GM10248 (cell line): ENCODE measurements at regions not wholly inside any gene's neighbourhood (a gene's known extent, or its start where the extent isn't known, plus 50 kb on each side); places are given as distances from the start of the nearest gene placed in this dataset.

Source experiments
- CTCF ChIA-PET: fragments of 300-600 bp; sonication (Branson Sonifier 250); formaldehyde crosslinking; extraction: SDS; loops from one replicate; lab custom pipeline; 2021; ENCODE audit warnings: antibody characterized with exemption; lab: Yijun Ruan, JAX
- POLR2A ChIA-PET: fragments of 350-650 bp; sonication (Branson Sonifier 250); formaldehyde crosslinking; extraction: SDS; loops from one replicate; lab custom pipeline; 2020; ENCODE audit warnings: antibody characterized with exemption; lab: Yijun Ruan, JAX
- DNase-seq: peaks from one replicate; pipeline ENCODE4 v3.0.0; 2012; ENCODE audit errors: extremely low spot score
- CTCF ChIP-seq: IDR thresholded peaks from 2 replicates; pipeline ENCODE4 v1.5.1; 2012; ENCODE audit warnings: mild to moderate bottlenecking, low read depth; ENCODE audit errors: extremely low read depth, missing control alignments, control extremely low read depth

- TF ChIP-seq CTCF, result no peak
- POLR2A ChIA-PET, result no interaction called here
- DNase-seq, result no peak
- CTCF ChIA-PET, result interaction anchor here (1.7 kb wide), 1 partner anchor 43 kb away, joined by 4 read pairs; no protein-coding TSS in a partner anchor
Observed at GRCh38 chr1:78274814-78275213, 216.0 kb upstream of the PTGFR start.

GRCh38 chr1:78275456-78275855 is 215.3 kb upstream of the PTGFR start:
- TF ChIP-seq CTCF, result no peak
- ChIA-PET POLR2A (no interaction called here), CTCF (interaction anchor here (1.6 to 1.7 kb wide), 2 partner anchors 22 to 44 kb away, joined by 3 to 4 read pairs; no protein-coding TSS in a partner anchor)

GRCh38 chr1:78275906-78276685 is 214.7 kb upstream of the PTGFR start:
- DNase-seq, result no peak
- no peak for TF ChIP-seq CTCF
- CTCF ChIA-PET, result interaction anchor here (1.6 to 1.7 kb wide), 2 partner anchors 21 to 45 kb away, joined by 3 to 4 read pairs; no protein-coding TSS in a partner anchor
- POLR2A ChIA-PET, result no interaction called here

More at GRCh38 chr1:78275456-78275855, 215.3 kb upstream of the PTGFR start:
- no peak for DNase-seq

GRCh38 chr1:78277253-78277652 is 213.5 kb upstream of the PTGFR start:
- no peak for TF ChIP-seq CTCF
- POLR2A ChIA-PET, result no interaction called here
- no peak for DNase-seq
- CTCF ChIA-PET, result interaction anchor here (1.0 to 1.6 kb wide), 3 partner anchors 10 to 22 kb away, joined by 3 read pairs; no protein-coding TSS in a partner anchor

GRCh38 chr1:78279051-78279450 is 211.7 kb upstream of the PTGFR start:
- ChIA-PET CTCF (no interaction called here), POLR2A (no interaction called here)
- TF ChIP-seq CTCF, result no peak
- no peak for DNase-seq

- ChIA-PET POLR2A (no interaction called here), CTCF (no interaction called here)
- DNase-seq, result no peak
Observed at GRCh38 chr1:78280626-78281025, 210.1 kb upstream of the PTGFR start.

More at GRCh38 chr1:78280626-78281025, 210.1 kb upstream of the PTGFR start:
- TF ChIP-seq CTCF, result no peak
